OCI-LY3 (cell line): ENCODE measurements at regions not wholly inside any gene's neighbourhood (a gene's known extent, or its start where the extent isn't known, plus 50 kb on each side); places are given as distances from the start of the nearest gene placed in this dataset.

ENCODE experiments used
- H2AFZ ChIP-seq: fragments of 200-600, 300-600 bp; shearing (Covaris generic); 2 replicates; pipeline ENCODE4 v1.6.0; 2014; ENCODE audit warnings: antibody characterized with exemption, low read depth, low read length
- H3K27ac ChIP-seq: fragments of 200-600, 300-600 bp; sonication (generic); 2 replicates; pipeline ENCODE4 v1.5.1; 2014; ENCODE audit warnings: mild to moderate bottlenecking, low read length, moderate library complexity, mixed read lengths
- H3K27me3 ChIP-seq: fragments of 200-600, 300-600 bp; sonication (generic); 2 replicates; pipeline ENCODE4 v1.6.1; 2014; ENCODE audit warnings: low read depth, low read length, mixed read lengths
- H3K36me3 ChIP-seq: fragments of 200-600, 300-600 bp; sonication (generic); replicated peaks from 2 replicates; pipeline ENCODE3; 2014; ENCODE audit warnings: low read depth, low read length, mixed read lengths
- H3K4me1 ChIP-seq: fragments of 300-600, 200-600 bp; sonication (generic); 2 replicates; pipeline ENCODE4 v1.6.1; 2014; ENCODE audit warnings: low read length, mixed read lengths
- H3K4me2 ChIP-seq: fragments of 200-600, 300-600 bp; sonication (generic); 2 replicates; pipeline ENCODE4 v1.6.1; 2014; ENCODE audit warnings: low read length, mixed read lengths
- H3K4me3 ChIP-seq: fragments of 300-600, 200-600 bp; sonication (generic); 2 replicates; pipeline ENCODE4 v1.5.1; 2014; ENCODE audit warnings: antibody characterized with exemption, mild to moderate bottlenecking, low read length, moderate library complexity
- H3K79me2 ChIP-seq: fragments of 300-600, 200-600 bp; shearing (Covaris generic); 2 replicates; pipeline ENCODE4 v1.6.1; 2014; ENCODE audit warnings: mild to moderate bottlenecking, low read length, mixed read lengths
- H3K9ac ChIP-seq: fragments of 300-600, 200-600 bp; shearing (Covaris generic); 2 replicates; pipeline ENCODE4 v1.6.0; 2014; ENCODE audit warnings: mild to moderate bottlenecking, low read length, moderate library complexity
- H3K9me3 ChIP-seq: fragments of 200-600, 300-600 bp; shearing (Covaris generic); 2 replicates; pipeline ENCODE4 v1.6.1; 2014; ENCODE audit warnings: low read length, mixed read lengths; ENCODE audit not compliant: insufficient read depth
- H4K20me1 ChIP-seq: fragments of 200-600, 300-600 bp; sonication (generic); 2 replicates; pipeline ENCODE4 v1.6.1; 2016; ENCODE audit warnings: low read length, mixed read lengths; ENCODE audit not compliant: insufficient read depth
- EZH2phosphoT487 ChIP-seq: fragments of 200-600 bp; shearing (Covaris generic); IDR thresholded peaks from 2 replicates; pipeline ENCODE4 v1.6.1; 2018; ENCODE audit warnings: antibody characterized with exemption, mixed run types, low read depth
- TF ChIP-seq, protein P1 (sequence below): fragments of 200-600, 300-600 bp; sonication (generic); IDR thresholded peaks from 2 replicates; pipeline ENCODE4 v1.5.1; 2014; ENCODE audit warnings: antibody characterized with exemption, low read length, low read depth

DNA sequence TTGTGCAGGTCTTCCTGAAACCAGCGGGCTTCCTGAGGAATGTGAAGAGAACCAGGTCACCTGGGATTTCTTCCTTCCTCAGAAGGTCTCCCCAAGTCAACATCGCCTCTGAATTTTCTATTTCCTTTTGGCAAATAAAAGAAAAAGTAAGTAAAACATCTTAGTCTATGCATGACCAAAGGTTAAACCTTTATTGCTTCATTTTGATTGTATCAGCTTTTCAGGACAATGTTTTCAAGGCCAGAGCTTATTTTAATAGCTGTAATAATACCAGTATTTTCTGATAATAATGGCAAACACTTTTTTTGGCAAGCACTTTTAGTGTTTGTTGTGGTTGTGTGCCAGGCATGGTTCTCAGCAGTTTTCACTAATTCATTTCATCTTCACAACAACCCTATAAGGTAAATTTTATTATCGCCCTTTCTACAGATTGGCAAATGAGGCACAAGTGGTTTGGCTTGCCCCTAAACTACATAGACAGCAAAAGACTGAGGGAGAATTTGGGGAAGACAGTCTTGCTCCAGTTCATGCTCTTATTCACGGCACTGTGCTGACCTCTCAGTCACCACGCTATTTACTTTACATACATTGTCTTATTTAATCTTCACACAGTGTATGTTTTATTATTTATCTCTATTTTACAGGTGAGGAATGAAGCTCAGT, 110.4 kb downstream of the RPL22L1 start:
- no peak overlapping the region for H3K27ac ChIP-seq
- H3K4me2 ChIP-seq, result no peak overlapping the region
- H3K4me3 ChIP-seq, result no peak overlapping the region
- H3K9ac ChIP-seq, result no peak overlapping the region
- H3K79me2 ChIP-seq, result no peaks in the 10 kb centered on the region
- no peaks in the 10 kb centered on the region for H3K4me1 ChIP-seq
- H2AFZ ChIP-seq, result no peak overlapping the region
- TF ChIP-seq EZH2phosphoT487, result no peak
- TF ChIP-seq, protein P1, sequence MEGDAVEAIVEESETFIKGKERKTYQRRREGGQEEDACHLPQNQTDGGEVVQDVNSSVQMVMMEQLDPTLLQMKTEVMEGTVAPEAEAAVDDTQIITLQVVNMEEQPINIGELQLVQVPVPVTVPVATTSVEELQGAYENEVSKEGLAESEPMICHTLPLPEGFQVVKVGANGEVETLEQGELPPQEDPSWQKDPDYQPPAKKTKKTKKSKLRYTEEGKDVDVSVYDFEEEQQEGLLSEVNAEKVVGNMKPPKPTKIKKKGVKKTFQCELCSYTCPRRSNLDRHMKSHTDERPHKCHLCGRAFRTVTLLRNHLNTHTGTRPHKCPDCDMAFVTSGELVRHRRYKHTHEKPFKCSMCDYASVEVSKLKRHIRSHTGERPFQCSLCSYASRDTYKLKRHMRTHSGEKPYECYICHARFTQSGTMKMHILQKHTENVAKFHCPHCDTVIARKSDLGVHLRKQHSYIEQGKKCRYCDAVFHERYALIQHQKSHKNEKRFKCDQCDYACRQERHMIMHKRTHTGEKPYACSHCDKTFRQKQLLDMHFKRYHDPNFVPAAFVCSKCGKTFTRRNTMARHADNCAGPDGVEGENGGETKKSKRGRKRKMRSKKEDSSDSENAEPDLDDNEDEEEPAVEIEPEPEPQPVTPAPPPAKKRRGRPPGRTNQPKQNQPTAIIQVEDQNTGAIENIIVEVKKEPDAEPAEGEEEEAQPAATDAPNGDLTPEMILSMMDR, result no peak
- H3K27me3 ChIP-seq, result peaks cover 35% of the 10 kb centered on the region
- H3K36me3 ChIP-seq, result no peaks in the 10 kb centered on the region
- H3K9me3 ChIP-seq, result no peaks in the 10 kb centered on the region
- no peaks in the 10 kb centered on the region for H4K20me1 ChIP-seq

DNA sequence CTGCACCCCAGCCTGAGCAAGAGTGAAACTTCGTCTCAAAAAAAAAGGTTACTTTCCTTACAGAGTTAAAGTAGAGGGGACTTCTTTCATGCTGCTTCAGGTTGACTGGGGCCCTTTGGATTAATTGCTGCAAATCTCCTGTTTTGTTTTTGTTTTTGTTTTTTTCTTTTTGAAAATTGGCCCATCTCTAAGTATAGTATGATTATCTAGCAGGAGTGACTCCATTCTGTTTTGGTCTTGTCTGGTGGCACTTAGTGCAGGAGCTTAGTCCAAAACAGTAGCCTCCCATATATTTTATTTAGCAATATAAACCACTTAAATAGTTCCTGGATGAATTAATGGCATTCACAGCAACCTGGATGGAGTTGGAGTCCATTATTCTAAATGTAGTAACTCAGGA, 113.0 kb downstream of the RPL22L1 start:
- Histone ChIP-seq H3K4me3 (no peak overlapping the region), H3K27me3 (peaks cover 55% of the 10 kb centered on the region), H3K79me2 (no peaks in the 10 kb centered on the region), H3K9me3 (no peaks in the 10 kb centered on the region), H3K9ac (no peak overlapping the region), H3K27ac (no peak overlapping the region), H4K20me1 (no peaks in the 10 kb centered on the region), H3K4me2 (no peak overlapping the region), H3K36me3 (no peaks in the 10 kb centered on the region), H3K4me1 (no peaks in the 10 kb centered on the region), H2AFZ (no peak overlapping the region)
- no peak for TF ChIP-seq EZH2phosphoT487
- TF ChIP-seq, protein P1, result no peak

DNA sequence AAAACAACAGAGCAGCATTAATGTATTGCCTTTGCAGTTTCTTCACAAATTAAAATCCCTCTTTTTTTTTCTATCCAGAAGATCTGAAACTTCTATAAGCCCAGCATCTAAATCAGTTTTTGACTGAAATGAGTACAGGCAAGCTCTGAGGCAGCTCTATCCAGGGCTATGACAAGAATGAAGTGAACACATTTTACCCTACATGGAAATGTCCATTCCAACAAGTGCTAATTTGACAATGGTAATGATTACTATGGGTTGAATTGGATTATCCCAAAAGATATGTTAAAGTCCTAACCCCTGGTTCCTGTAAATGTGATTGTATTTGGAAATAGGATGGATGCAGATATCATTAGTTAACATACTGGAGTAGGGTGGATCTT, 115.7 kb downstream of the RPL22L1 start:
- H3K36me3 ChIP-seq, result no peaks in the 10 kb centered on the region
- H3K4me1 ChIP-seq, result no peaks in the 10 kb centered on the region
- no peak overlapping the region for H2AFZ ChIP-seq
- H3K9ac ChIP-seq, result no peak overlapping the region
- H4K20me1 ChIP-seq, result no peaks in the 10 kb centered on the region
- TF ChIP-seq, protein P1, result no peak
- H3K27me3 ChIP-seq, result peaks cover 61% of the 10 kb centered on the region
- H3K4me3 ChIP-seq, result no peak overlapping the region
- H3K79me2 ChIP-seq, result no peaks in the 10 kb centered on the region
- H3K9me3 ChIP-seq, result no peaks in the 10 kb centered on the region
- no peak overlapping the region for H3K4me2 ChIP-seq
- H3K27ac ChIP-seq, result no peak overlapping the region

DNA sequence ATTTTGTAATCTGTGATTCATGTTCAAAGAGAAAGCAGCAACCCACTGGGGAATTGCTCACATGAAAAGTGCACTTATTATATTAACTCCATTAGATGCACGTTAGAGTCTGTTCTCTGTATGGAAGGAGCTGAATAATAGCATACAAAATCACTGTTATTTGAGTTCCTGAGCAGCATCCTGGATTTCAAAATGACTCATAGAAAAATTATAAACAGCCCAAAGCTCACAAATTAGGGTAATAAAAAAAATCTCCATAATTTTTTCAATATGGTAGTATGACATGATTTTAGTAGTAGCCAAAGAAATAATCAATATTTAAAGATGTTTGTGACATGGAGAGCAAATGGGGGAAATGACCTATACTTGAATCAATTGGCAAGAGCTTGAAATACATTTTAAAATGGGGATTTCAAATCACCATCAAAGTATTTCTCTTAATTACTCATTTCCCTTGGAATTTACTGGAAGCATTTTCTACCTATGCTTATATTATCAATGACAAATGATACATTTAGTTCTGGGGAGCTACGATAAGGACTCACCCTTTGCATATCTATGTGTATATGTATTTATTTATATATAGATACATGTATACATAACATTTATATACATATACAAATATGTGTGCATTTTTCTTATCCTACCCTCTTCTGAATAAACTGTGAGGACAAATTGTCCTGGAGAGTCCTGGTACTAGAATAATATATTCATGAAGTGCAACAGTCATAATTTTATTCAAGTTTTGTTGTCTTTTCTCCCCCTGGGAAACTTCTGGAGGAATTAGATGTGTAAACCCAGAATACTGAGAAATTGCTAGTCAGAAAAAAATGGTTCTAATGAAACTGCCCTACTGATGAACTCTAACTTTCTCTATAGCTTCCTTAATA, 116.3 kb downstream of the RPL22L1 start:
- Histone ChIP-seq H3K27me3 (peaks cover 67% of the 10 kb centered on the region), H4K20me1 (no peaks in the 10 kb centered on the region), H3K79me2 (no peaks in the 10 kb centered on the region), H3K9me3 (no peaks in the 10 kb centered on the region), H3K9ac (no peak overlapping the region), H3K4me2 (no peak overlapping the region), H3K27ac (no peak overlapping the region), H2AFZ (no peak overlapping the region), H3K36me3 (no peaks in the 10 kb centered on the region), H3K4me3 (no peak overlapping the region), H3K4me1 (no peaks in the 10 kb centered on the region)
- no peak for TF ChIP-seq EZH2phosphoT487
- TF ChIP-seq, protein P1, result no peak
